NCI-H2029 treated with DMSO at 0.1 percent for 48 hours (cell line): ENCODE measurements at regions not wholly inside any gene's neighbourhood (a gene's known extent, or its start where the extent isn't known, plus 50 kb on each side); places are given as distances from the start of the nearest gene placed in this dataset.

Source experiments
- DNase-seq: peaks from one replicate; lab custom pipeline; 2025; lab: John Stamatoyannopoulos, UW

GRCh38 chr2:160918906-160919503 is 241.2 kb upstream of the TANK start:
- peak; percentile 12 for DNase-seq

DNA sequence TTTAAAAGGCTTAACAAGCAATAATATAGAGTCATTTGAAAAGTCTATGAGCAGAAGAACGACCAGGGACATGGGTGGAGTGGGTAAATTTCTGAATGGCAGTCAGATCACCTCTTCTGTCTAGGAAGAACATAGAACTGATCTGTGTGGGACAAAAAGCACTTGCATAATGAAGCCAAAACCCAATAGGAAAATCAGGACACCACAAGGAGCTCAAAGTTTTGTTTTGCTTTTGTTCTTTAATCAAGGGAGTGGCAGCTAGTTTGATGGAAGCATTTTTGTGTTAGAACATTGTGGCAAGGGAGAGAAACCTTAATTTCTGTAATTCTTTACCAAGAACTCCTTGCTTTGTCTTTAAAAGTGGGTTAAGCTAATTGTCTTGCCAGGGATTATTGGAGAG is 240.2 kb upstream of the TANK start:
- DNase-seq: no peak

GRCh38 chr2:160920791-160921303 is 239.4 kb upstream of the TANK start:
- no peak for DNase-seq

DNA sequence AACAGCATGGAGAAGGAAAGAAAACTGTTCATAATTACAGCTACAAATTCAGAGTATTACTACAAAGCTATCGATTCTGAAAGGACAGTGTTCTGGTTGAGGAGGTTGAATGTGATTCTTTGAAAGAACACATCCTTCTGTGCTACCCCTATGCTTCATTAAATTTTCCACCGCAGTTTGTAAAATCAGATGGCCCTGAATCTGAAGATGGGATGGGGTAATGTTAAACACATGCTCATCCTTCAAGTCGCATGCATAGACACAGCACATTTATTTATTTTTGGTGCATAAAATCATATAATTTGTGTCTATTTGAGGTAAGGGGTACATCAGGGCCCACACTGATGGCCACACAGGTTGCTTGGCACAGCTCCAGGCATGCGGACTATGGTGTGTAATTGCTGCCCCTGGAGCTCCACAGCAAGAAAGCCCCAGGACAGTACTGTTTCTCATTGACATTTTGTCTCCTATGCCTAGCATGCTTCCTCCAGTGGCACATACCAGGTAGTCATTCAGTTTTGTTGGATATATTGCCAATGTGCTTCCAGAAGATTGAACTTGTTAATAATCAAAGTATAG is 238.8 kb upstream of the TANK start:
- DNase-seq: no peak

- DNase-seq: no peak
These were observed 235.3 kb upstream of the TANK start for GRCh38 chr2:160924936-160925353.

- DNase-seq: no peak
These were observed 234.3 kb upstream of the TANK start for GRCh38 chr2:160925956-160926355.

GRCh38 chr2:160927324-160927723 is 232.9 kb upstream of the TANK start:
- DNase-seq: no peak

DNA sequence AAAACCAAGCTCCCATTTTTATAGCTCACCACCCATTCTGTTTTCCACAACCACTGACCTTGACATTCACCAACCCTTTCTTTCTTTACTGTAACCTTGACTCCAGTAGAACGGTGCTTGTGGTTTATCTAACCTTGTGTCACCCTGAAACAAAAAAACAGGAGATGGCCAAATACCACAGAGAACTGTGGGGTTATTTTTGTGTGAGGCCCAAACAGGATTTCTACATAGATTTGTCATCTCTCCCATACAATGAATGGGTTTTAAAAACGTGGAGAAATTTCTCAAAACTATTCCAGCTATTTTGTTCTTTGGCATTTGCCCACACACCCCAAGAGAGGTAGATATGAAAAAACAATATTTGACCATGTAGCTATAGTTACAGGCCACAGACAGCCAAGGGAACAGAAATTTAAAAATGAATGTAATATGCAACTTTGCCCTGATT is 231.3 kb upstream of the TANK start:
- no peak for DNase-seq

GRCh38 chr2:160931531-160931930 is 228.7 kb upstream of the TANK start:
- DNase-seq: no peak

DNA sequence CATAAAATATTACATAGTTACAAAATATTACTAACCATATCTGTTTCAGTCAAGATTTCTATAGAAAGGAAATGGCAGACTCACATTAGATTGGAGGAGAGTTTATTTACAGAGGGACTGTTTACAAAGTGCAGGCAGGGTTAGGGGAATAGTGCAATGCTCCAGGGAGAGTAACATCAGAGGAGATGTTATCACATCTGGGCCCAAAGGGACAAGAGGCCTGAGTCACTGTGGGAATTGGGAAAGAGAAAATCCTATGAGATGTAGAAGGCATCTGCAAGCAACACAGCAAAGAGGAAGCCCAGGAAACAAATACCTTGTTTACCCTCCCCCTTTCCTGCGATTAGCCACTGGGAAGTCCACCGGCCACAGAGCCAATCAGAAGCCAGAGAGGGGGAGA is 227.3 kb upstream of the TANK start:
- DNase-seq: no peak

- DNase-seq: no peak
These were observed 226.0 kb upstream of the TANK start for GRCh38 chr2:160934263-160934662.

- DNase-seq: no peak
These were observed 225.2 kb upstream of the TANK start for GRCh38 chr2:160934991-160935390.

- no peak for DNase-seq
These were observed 224.0 kb upstream of the TANK start for GRCh38 chr2:160936044-160936806.

DNA sequence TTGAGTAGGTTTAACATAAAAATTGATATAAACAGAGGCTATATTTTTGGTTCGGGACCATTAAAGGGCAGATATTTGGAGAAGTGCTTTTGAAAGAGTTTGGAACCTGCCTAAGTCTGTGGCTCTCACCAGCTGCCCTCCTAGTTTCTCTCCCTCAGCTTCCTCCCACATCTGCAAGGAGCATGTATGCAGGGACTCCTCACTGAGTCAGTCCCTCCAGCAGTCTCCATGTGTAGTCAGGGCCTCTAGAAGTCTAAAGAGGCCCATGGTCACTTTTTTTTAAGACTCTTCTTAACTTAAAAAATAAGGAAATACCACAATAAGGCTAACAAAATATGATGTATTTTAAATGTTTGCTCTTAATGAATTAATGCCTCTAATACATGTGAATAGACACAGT is 220.0 kb upstream of the TANK start:
- no peak for DNase-seq

- DNase-seq: no peak
These were observed 219.5 kb upstream of the TANK start for GRCh38 chr2:160940699-160941098.

GRCh38 chr2:160941290-160941846 is 218.9 kb upstream of the TANK start:
- DNase-seq: no peak

DNA sequence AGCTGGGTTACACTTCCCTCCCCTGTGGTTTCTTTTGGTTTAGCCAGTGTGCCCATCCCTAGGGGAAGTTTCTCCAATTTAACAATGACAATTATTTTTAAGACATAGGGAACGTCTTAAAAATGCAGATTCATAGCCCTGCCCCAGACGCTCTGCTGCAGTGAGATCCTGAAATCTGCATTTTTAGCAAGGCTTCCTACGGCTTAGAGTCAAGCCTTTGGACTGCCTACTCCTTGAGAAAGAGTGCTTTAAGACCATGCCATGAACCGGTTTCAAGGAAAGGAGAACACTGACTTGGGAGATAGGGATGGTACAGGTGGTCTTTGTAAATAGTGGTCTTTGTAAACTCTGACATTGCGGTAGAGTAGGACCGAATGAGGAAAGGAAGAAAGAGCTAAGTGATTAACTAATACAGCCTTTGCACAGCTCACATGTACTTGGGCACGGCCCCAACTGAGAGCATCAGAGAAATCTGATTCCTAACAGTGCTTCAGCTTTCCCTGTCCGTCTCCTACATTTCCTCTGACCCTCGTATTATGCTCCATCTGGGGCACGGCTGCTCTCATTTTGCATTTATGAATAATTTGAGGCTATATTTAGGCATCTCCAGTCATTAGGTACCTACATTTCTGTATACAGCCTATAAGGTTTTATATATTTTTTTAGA is 217.6 kb upstream of the TANK start:
- no peak for DNase-seq

DNA sequence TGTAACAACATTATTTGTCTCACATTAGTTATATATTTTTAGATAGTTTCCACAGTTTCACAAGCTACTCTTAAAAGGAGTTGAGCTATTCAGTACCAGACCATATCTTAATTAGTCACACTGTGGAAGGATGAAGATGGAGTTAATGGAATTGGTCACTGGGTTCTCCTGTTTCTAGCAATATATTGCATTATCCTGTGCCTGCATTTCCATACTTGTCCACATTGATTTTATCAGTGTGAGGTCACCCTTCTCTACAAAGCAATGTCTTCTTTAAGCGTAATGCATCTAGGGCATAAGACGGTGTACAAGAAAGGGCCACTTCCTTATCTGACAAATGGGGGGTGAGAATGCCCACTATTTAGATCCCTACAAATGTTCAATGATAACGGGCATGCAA is 216.8 kb upstream of the TANK start:
- no peak for DNase-seq

DNA sequence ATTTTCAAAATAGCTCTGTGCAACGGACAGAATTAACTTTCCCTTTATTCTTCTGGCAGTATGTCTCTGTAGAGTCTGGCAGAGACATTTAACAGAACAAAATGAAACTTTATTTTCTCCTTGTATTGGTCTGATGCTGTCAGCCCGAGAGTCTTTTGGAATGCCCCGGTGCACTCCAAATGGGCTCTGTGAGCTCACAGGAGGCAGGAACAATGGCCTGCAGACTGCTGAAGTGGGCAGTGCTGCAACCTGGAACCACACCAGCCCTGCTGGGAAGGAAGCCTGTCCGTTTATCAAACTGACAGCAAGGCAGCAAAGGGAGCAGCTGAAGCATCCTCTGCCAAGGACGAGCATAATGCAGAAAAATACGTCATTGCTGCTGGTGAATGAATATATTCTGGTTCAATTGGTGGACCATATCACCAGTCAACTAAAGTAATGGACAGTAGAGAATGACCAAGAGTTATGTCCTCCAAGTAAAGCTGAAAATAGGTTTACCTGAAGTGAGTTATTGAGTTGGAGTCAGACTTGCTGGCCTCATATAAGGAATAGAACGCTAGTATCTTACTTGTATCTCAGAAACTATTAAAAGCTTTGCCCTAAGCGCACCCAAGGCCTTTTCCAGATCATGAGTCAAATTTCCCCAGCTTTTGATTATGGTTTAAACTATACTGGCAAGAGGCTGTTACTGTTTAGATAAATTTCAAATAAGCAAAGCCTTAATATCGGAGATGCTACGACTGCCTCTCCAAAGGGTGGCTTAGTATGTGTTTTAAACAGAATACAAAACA is 207.6 kb upstream of the TANK start:
- DNase-seq: no peak

GRCh38 chr2:160955578-160955977 is 204.7 kb upstream of the TANK start:
- no peak for DNase-seq

- no peak for DNase-seq
These were observed 203.9 kb upstream of the TANK start for GRCh38 chr2:160956243-160956802.
